ENCODE measurements at regions not wholly inside any gene's neighbourhood (a gene's known extent, or its start where the extent isn't known, plus 50 kb on each side); places are given as distances from the start of the nearest gene placed in this dataset.

DNA sequence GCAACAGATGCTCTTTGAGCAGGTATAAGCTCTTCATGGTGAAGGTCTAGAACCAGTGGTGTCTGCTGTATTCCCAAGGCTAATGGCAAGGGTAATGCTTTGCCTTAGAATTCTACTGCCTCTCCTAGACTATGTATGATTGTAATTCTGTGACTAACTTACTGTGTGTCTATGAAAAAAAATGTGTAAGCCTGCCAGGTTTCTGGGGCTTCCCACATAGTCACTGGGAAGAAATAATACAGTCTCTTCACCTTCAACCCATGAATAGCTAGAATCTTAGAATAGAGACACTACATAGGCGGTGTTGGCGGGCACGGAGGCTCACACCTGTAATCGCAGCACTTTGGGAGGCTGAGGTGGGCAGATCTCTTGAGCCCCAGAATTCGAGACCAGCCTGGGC is 84.1 kb downstream of the C11orf91 start:
- peak; percentile 31 for DNase-seq (ENCODE audit: low read depth)

DNA sequence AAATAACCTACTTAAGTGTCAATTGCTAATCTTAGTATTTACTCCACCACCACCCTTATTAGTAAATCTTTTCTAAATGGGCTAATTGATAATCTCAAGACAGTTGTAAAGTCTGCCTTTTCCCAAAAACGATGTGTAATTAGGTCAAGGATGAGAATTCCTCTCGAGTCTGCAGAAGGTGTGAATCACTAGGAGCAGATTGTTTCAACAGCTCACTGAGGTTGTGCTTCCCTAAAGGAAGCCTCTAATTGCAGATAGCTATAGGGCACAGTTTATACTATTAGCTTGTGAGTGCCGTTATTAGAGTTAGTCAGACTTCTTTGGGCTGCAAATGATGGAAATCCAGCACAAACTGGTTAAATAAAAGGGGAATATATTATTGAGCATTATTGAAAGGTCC is 84.9 kb downstream of the C11orf91 start:
- no peak for DNase-seq (ENCODE audit: low read depth)

DNA sequence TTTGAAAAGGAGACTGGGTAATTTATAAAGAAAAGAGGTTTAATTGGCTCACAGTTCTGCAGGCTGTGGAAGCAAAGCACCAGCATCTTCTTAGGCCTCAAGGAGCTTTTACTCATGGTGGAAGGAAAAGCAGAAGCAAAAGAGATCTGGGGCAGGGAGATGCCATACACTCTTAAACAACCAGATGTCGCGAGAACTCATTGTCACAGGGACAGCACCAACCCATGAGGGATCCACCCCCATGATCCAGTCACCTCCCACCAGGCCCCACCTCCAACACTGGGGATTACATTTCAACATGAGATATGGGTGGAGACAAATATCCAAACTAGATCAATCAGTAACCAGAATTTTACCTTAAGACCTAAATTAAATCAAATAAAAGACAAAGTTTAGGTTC is 87.2 kb downstream of the C11orf91 start:
- DNase-seq (ENCODE audit: low read depth), result no peak

DNA sequence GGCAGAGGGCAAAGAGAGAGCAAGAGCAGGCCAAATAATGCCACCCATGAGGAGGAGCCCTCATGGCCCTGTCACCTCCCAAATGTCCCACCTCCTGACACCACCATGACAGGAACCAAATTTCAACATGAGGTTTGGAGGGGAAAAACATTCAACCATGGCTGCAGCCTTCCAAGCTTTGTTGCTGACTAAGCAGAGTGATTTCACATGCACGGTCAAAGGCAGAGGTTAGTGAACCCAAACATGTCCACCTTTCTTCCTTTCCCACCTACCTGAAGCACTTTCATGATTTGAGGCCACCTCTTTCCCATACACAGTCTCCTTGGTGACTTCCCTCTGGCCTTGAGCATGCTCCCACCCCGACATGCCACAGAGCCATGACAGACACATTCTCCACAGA is 89.7 kb downstream of the C11orf91 start:
- DNase-seq (ENCODE audit: low read depth), result no peak

DNA sequence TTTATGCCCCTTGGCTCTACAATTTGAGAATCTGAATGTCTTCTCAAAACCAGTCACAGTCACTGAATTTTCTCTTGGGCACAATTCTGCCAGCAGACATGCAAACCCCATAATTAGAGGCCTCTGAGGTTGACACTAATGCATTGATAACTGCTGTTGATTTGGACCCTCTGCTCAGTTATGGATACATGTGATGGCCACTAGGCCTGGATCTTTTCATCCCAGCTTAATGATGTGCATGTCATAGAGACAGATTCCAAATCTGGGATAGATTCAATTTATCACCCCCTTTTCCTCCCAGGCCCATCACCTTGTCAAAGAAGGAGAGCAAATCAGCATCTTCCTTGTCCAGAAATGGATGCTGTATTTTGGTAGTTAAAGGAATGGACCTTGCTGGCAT is 92.2 kb downstream of the C11orf91 start:
- no peak for DNase-seq (ENCODE audit: low read depth)

DNA sequence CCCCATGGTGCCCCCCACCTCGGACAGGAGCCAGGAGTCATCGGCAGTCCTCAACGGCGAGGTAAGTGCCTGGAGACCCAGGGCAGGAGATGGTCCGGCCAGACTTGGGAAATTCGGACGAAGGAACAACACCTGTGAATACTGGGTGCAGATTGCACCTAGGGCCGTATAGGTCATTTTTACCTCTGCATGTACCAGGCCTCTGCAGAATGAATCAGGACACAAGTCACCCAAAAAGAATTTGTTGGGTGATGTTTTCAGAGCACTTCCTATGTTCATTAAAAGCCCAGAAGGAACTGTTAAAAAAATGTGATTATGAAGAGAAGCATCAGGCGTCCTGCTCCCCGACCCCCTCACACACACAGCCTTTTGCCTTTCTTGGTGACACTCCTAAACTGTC is 93.9 kb downstream of the C11orf91 start:
- no peak for DNase-seq (ENCODE audit: low read depth)

DNA sequence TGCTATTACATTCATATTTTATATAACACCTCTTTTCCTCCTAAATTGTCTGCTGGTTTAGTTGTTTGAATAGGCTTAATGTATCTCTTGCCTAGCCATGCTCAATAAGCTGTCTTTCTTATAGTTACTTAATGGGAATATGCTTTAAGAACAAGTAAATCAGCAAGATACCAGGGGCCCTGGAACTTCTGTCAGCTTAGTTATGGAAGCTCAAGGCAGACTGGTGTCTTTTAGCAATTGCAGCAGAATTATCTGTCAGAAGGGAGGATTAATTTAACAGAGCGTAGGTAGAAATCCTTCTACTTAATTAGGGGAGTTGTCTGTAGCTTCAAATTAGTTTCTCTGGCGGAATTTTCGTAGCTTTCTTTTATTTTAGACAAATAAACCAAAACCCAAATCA is 94.9 kb downstream of the C11orf91 start:
- DNase-seq (ENCODE audit: low read depth), result no peak

DNA sequence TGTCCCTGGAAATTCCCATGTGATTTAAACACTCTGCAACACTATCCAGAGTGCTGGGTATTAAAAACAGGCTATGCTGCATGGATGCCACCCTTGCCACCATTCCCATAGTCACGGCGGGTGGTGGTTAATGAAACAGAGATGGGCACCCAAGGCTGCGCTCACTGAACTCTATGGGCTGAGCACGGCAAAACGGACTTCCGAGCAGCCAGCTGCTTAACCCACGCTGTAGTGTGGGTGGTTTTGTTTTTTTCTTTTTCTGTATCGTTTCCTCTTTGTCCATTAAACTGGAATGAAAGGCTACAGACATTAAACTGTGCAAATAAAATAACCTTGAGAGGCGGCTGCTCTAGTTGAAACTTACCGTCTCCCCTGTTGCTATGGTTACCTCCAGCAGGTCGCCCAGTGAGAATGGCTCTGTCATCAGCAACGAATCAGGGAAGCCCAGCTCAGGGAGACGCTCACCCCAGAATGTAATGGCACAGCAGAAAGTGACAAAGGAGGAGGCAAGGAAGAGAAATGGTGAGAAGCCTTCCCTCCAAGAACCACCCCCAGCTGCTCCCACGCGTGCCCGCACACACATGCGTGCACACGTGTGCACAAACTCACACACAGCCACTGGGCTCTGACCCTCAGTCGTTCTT is 102.1 kb downstream of the C11orf91 start:
- no peak for DNase-seq (ENCODE audit: low read depth)

DNA sequence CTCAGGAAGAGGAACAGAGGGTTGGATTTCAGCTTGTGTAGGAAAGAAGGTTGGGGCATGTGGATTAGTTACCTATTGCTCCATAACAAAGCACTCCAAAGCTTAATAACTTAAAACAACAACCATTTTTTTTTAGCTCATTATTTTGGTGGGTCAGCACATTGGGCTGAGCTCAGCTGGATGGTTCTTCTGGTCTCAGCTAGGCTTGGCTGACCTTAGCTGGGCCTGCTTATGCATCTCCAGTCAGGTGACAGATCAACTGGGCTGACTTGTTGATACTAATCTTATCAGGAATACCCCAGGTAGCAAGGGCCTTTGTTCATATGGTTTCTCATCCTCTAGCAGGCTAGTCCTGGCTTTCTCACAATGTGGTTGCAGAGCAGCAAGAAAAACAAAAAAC is 106.4 kb downstream of the C11orf91 start:
- DNase-seq (ENCODE audit: low read depth), result no peak

DNA sequence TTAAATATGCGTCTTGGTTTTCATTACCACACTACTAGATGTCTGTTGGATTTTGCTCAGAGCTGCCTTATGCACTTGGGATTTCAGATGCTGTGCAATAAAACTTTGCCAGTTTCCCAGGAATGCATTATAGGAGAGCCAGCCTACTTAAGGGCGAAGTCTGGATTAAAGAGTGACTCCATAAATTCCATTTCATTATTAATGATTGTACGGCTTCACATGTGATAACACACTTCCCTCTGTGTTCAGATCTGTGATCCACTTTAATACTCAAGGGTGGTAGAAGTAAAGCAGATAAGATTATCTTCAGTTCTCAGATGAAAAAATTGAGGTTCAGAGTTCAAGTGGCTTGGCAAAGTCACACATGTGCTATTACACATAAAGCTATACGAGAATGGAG is 110.2 kb downstream of the C11orf91 start:
- DNase-seq (ENCODE audit: low read depth), result no peak

DNA sequence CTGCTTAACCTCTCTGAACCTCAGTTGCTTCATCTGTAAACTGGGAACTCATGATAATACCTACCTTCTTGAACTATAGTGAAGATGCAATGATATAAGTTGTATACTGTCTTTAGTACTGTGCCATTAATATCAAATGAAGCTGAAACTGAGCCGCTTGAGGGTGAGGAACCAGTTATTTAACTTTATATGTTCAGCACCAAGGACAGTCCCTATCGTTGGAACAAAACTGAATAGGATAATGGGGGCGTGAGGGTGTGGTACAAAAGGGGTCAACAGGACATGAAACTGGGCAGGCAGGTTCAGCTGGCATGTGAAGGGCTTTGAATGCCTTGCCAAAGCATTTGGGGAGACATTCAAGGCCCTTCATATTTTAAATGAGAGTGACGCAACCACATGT is 112.6 kb downstream of the C11orf91 start:
- DNase-seq (ENCODE audit: low read depth), result no peak

DNA sequence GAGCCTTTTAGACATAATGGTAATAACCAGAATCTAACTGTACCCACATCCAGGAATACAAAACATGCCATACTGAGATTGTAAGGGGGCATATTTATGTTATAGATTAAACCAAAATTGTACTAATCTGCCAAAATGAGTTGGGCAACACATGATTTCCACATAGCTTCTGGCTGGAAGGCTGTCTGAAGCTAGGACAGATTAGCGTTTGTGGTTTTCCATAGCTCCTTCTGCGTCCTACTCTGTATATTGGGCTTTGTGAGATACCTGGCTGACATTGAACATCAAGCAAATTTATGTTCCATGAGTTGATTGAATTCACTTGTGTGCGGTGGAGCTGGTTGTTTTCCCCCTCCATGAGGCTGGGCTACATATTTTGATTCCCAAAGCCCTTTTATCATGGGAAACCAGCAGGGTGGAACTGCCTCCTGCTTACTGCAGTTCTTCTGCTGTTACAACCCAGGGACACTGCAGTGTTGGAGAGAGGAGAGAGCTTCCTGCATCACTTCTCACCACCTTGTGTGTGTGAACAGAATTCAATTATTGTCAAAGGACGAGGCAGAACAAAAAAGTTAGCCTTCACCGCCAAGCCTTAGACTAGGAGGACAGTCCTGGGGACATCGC is 114.9 kb downstream of the C11orf91 start:
- DNase-seq (ENCODE audit: low read depth), result no peak

DNA sequence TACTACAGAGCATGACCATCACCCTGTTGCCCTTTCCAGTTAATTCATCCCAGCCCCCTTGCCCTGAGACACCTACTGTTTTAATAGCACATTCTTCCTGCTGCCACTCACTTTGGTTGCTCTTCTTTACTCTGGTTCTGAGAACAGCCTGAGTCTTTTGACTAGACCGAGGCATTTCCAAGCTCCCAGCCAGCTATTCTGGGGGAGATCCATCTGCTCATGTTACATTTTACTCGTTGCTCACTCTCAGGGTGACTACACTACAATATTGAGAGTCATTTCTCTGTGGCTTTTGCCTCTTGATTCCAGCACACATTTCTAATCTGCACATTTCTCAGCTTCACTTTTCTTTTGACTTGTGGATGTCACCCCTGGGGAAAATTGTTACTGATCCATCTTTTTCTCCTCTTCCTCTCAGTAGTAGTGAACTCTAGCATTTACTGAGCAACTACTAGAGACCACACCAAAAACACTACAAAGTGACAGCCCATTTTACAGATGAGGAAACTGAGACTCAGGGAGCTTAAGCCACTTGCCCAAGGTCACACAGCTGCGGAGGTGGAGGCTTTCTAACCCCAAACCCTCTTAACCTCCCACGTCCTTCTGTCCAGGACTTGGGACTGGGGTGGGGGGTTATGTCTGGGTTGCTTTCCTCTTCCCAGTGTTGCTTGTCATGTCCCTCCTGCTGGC is 117.8 kb downstream of the C11orf91 start:
- DNase-seq (ENCODE audit: low read depth), result peak; percentile 6

DNA sequence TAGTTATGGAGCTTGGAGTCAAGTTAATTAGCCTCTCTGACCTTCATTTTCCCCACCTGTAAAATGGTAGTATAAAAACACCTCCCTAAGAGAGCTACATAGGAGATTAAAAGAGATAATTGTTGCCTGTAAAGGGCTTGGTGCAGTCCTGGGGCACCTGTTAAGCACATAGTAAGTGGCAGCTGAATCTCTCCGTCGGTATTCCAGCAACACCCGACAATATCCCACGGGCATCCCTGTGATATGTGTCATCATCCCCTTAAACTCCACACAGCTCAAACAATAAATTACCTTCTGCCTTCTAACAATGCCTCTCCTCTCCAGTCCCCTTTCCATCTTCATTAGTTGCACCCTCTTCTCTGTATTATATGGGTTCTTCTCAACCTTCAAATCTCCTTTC is 121.5 kb downstream of the C11orf91 start:
- DNase-seq (ENCODE audit: low read depth), result no peak

DNA sequence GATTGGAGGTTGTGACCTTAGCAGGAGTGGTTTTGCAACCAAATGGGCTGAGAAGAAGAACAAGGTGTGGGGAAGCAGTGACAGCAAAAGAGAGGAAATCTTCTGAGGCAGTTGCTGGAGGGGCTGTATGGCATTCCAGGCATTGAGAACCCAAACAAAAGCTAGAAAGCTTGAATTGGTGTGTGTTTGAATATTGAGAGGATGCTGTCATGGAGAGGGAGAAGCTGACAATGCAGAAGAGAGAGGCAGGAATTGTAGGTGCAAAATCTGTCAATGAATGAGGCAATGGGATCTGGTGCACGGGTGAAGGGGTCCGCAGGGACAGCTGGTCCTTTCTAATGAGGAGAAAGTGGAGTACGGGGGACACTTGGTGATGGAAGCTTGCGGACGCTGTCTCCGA is 123.4 kb downstream of the C11orf91 start:
- DNase-seq (ENCODE audit: low read depth), result no peak

DNA sequence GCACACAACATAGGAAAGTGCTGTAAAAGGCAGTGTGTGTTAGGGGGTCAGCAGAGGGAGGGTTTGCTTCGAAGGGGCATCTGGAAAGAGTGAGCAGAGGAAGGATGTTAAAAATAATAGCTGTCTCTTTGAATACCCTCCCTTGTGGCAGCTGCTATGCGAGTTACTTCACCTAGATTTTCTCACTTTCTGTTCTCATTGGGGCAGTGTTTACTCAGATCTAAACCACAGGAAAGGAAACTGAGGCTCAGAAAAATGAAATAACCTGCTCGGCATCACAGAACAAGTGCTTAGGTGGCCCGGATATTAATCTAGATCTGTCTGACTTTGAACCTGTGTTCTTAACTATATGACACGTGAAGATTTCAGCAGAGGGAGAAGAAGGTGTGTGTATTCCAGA is 125.3 kb downstream of the C11orf91 start:
- DNase-seq (ENCODE audit: low read depth), result no peak

DNA sequence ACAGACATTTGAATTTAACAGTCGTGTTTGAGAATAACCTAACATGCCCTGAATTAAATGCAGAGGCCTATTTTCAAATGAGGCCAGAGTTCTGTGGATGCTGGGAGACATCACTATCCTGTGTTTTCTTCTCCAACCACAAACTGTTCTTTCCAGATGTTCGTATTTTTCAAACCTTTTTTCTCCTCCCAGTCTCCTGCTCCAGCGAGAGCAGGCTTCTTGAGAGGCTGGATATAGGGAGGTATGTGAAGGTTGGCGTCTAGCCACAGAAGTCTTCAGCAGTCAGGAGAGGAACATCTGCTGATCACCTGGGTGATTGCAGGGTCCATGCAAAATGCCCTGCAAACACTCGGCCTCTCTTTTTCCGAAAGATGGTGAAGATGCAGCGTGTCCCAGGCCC is 126.3 kb downstream of the C11orf91 start:
- DNase-seq (ENCODE audit: low read depth), result no peak

DNA sequence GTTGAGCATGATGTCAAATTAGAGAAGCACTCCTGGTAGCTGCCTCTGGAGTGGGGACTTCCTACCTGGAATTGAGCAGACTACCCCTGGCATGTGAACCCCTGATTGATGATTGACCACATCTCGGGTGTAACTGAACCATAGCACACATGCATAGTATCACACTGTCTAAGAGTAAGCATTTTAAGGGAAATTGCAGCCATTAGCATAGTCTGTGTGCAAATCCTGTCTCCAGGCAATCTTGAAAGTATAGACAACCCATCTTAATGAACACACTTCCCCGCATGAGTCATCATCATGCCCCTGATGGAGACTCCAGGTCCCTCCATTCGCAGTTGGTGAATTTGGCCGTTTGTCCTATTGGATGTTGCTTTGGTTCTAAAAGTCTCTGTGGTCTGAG is 131.3 kb downstream of the C11orf91 start:
- no peak for DNase-seq (ENCODE audit: low read depth)

DNA sequence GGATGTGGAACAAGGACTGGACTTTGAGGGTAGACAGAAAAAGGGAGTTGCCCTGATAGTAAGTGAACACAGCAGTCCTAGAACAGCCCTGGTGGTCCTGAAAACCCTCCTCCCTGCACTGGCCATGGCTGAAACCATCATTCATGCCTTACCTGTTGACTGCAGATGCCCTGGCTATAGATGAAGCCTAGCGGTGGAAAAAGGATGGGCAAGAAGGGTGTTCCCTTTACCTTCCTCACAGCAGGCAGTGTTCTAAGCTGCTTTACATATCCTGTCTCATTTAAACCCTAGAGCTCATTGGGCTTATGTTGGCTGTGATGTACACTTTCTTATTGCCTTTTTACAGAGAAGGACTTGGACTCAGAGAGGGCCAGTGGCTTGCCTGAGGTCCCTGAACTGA is 133.6 kb downstream of the C11orf91 start:
- DNase-seq (ENCODE audit: low read depth), result no peak

DNA sequence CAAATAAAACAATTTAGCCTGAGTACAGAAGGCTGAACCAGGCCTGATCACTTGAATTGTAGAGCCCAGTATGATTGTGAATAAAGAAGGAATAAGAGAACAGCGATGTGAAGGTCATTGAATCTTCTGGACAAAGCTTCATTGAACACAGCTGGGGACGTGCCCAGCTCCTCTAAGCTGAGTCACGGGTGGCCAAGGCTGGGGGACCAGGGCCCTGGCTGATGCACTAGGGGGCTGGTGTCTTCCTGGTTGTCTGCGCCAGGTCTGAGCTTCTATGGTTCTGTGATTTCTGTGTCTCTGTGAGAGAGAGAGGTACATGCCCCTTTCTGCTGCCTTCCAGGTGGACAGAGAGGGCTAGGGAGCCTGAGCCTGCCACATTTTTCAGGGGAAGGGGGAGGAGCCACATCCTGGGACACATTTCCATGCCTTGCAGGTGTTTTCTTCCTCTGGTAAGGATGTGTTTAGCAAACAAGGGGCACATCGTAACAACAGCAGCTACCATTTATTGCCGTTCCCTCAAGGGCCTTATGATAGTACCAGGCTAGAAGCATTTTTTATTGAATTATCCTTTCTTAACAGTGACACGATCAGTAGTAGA is 135.7 kb downstream of the C11orf91 start:
- no peak for DNase-seq (ENCODE audit: low read depth)

DNA sequence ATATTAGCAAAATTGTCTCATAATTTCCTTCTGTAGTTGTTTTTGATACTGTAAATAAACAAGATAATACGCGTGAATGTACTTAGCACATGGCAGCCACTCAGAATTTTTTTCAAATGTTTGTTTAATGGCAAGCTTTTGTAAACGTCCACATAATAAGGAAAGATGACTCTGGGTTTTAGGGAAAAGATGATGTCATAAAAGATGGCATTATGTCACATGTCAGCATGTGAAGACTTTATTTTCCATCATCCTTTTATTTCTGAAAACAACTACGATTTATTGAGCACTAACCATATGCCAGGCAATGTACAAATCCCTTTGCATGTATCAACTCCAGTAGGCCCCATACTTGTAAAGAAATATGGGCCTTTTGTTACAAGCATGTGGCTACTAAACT is 139.9 kb downstream of the C11orf91 start:
- DNase-seq (ENCODE audit: low read depth), result no peak

DNA sequence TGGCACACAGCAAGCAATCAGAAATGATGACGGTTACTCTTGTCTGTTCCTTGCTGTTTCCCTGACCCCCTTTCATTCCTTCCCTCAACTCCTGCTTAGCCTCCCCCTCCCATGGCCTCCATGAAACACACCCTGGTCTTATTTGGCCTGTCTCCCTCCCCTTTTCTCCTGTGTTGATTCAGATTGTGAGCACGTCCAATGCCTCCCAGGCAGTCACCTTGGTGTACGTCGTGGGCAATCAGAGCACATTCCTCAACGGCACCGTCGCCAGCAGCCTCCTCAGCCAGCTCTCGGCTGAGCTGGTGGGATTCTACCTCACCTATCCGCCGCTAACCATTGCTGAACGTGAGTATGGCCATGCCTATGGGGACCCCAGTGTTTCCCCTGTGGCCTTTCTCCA is 141.1 kb downstream of the C11orf91 start:
- DNase-seq (ENCODE audit: low read depth), result no peak

DNA sequence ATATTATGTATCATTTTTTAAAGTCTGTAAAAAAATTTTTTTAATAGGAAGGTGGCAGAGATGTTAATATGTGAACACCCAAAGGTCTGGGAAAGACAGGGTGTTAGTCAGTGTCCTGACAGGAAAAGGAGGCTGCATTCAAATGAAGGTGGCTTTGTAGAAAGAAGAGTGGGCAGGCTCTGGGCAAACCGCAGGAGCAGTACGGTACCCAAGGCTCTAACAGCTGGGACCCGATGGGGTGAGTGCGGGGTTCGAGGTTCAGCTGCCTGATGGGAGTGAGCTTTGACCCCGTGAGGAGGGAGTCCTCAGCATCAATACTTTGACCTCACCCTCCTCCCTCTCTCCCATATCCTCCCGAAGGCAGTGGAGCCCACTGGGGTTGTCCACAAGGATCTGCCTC is 142.5 kb downstream of the C11orf91 start:
- no peak for DNase-seq (ENCODE audit: low read depth)

All from stromal cell of bone marrow (primary cell).